Choroid plexus epithelial cell (primary cell): ENCODE measurements at regions not wholly inside any gene's neighbourhood (a gene's known extent, or its start where the extent isn't known, plus 50 kb on each side); places are given as distances from the start of the nearest gene placed in this dataset.

Source experiments
- DNase-seq: peaks from one replicate; pipeline ENCODE4 v3.0.0-alpha.2; 2010; ENCODE audit warnings: low read depth
- H3K4me3 ChIP-seq: 2 replicates; pipeline ENCODE4 v1.5.1; 2011; ENCODE audit warnings: low read depth, mild to moderate bottlenecking, control low read depth, low read length, moderate library complexity
- TF ChIP-seq, protein P1 (sequence below): conservative IDR thresholded peaks from 2 replicates; pipeline ENCODE4 v1.5.1; 2011; ENCODE audit warnings: low read depth, mild to moderate bottlenecking, control low read depth, inconsistent platforms, low read length, moderate library complexity

DNA sequence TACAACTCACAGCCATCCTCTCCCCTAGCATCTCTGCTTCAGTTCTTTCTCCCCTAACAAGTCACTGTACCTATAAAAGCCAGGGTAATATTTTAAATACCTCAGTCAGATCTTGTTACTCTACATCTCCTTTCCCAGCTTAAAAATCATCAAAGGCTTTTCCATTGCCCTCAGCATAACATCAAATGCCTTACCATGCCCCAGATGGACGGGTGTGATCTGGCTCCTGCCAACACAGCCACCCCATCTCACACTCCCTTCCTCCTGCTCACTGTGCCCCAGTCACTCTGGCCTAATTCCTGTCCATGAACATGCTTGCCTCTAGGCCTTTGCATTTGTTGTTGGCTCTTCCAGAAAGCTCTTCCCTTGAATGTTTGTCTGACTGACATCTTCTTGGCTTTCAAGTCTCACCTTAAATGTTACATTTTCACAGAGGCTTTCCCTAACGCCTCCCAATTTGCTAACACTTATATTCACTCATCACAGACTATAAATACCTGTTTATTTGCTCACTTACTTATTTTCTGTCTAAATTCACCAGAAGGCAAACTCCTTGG is 640.9 kb downstream of the NYAP2 start:
- DNase-seq: no peak
- TF ChIP-seq, protein P1, sequence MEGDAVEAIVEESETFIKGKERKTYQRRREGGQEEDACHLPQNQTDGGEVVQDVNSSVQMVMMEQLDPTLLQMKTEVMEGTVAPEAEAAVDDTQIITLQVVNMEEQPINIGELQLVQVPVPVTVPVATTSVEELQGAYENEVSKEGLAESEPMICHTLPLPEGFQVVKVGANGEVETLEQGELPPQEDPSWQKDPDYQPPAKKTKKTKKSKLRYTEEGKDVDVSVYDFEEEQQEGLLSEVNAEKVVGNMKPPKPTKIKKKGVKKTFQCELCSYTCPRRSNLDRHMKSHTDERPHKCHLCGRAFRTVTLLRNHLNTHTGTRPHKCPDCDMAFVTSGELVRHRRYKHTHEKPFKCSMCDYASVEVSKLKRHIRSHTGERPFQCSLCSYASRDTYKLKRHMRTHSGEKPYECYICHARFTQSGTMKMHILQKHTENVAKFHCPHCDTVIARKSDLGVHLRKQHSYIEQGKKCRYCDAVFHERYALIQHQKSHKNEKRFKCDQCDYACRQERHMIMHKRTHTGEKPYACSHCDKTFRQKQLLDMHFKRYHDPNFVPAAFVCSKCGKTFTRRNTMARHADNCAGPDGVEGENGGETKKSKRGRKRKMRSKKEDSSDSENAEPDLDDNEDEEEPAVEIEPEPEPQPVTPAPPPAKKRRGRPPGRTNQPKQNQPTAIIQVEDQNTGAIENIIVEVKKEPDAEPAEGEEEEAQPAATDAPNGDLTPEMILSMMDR: no peak
- H3K4me3 ChIP-seq: no peak overlapping the region

GRCh38 chr2:226037526-226037925 is 638.0 kb downstream of the NYAP2 start:
- no peak for DNase-seq
- no peak overlapping the region for H3K4me3 ChIP-seq
- TF ChIP-seq, protein P1: no peak

DNA sequence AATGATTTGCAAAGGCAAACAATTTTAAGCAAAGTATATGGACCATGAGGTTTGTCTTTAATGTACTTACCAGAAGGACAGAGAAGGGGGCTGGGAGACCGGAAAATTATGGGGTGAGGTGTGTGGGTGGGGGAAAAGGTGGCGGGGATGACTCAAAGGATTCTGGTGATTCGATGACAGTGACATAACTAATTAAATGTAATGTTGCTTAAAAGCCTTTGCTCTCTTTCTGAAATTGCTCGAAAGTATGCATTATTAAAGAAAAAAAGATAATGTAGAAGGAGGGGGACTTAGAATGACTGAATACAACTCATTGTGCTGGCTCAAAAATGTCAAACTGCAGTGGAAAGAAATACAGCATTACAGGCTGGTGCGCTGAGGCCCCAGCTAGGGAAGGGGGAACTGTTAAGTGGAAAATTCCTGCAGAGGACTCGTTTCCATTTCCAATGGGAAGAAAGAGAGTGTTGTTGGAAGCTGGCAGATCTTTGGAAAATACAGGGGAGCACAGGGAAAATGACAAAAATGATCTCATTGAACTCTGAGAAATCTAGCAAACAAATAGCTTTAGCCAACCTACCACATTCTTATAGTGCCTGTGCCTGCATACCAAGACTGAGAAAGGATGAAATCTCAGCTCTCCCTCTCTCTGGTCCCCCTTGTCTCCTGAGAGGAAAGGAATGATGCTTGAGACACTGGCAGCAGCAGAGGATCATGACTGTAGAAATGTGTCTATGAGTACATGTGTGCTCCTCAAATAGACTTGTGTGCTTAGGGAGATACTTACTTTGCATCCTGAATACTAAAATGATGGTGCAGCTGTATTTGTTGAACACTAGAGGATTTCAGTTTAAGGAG is 632.4 kb downstream of the NYAP2 start:
- TF ChIP-seq, protein P1: no peak
- H3K4me3 ChIP-seq: peak overlapping the region; percentile 70
- peak; percentile 47 for DNase-seq

DNA sequence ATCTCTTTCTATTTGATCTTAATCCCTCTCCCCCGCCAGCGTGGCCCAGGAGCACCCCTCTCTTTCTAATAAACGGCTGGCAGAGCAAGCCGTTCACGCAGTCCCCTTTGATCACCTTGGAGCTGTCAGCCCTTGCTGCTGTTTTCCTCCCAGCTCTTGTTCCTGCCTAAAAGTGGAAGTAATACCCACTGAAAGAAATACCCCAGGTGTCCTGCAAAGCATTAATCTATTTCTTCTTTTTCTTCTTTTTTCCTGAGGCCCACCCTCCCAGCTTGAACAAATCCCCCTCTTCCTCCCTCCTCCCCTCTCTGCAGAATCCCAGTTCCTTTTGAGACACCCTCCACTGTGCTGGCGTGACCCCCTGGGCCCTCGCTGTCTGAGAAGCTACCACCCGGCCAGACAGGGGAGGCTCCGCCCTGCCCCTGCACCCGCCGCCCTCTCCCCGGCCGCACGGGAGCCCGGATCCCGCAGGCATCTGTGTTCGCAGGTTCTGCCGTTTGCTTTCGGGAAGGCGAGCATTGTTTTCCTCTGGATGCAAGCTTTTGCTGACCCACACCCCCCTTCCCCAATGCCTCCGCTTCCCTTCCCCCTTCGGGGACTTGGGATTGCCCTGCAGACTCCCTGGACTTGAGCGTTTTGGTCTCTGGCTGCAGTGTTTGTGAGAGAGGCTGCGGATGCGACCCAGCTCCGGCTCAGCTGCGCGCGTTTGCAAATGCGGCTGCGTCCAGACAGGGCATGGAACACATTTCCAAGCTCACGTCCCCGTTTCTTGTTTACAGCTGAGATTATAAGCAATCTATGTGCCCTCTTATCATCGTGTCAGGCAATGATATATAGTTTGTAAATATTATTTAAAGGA is 631.5 kb downstream of the NYAP2 start:
- DNase-seq: peak; percentile 83
- TF ChIP-seq, protein P1: no peak
- peak overlapping the region; percentile 70 for H3K4me3 ChIP-seq

- TF ChIP-seq, protein P1: no peak
- peak overlapping the region; percentile 70 for H3K4me3 ChIP-seq
- no peak for DNase-seq
Measured at GRCh38 chr2:226030369-226030768, 630.9 kb downstream of the NYAP2 start.

DNA sequence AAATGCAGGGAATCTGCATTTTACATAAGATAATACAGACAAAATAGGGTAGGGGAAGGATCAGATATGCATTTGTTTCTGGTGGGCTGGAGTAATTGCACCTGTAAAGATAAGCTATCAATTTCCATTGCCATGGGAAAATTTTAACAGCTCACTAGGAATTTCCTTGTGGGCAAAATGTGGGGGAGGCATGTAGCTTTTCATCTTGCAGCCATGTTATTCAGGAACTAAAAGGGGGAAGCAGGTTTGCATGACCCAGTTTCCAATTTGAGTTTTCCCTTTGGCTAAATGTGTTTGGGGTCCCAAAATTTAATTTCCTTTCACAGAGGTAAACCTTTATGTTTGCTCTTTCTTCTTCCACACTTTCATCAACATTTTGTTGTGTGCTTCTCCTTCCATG is 624.4 kb downstream of the NYAP2 start:
- no peak overlapping the region for H3K4me3 ChIP-seq
- TF ChIP-seq, protein P1: no peak
- DNase-seq: no peak
